ENCODE measurements at regions not wholly inside any gene's neighbourhood (a gene's known extent, or its start where the extent isn't known, plus 50 kb on each side); places are given as distances from the start of the nearest gene placed in this dataset.
A peak's percentile ranks its signal among the peaks of the same experiment; 100 is the strongest.

- no peak overlapping the region for H3K4me3 ChIP-seq (ENCODE audit: low read depth, low read length)
- DNase-seq (ENCODE audit: low read depth), result no peak
- no peak for TF ChIP-seq CTCF (conservative IDR thresholded peaks at IDR 0.05; ENCODE audit: low read depth, low read length)
Measured at GRCh38 chr7:24469118-24469517, 104.1 kb upstream of the PALS2 start.

- TF ChIP-seq CTCF (conservative IDR thresholded peaks at IDR 0.05; ENCODE audit: low read depth, low read length), result no peak
- no peak for DNase-seq (ENCODE audit: low read depth)
Measured at GRCh38 chr7:24472093-24472492, 101.2 kb upstream of the PALS2 start.

GRCh38 chr7:24475166-24475961 lies 97.9 kb upstream of the PALS2 start:
- no peak for TF ChIP-seq CTCF (conservative IDR thresholded peaks at IDR 0.05; ENCODE audit: low read depth, low read length)
- H3K4me3 ChIP-seq (ENCODE audit: low read depth, low read length), result no peak overlapping the region
- no peak for DNase-seq (ENCODE audit: low read depth)

More at GRCh38 chr7:24472093-24472492, 101.2 kb upstream of the PALS2 start:
- H3K4me3 ChIP-seq (ENCODE audit: low read depth, low read length), result no peak overlapping the region

GRCh38 chr7:24476227-24476626 lies 97.0 kb upstream of the PALS2 start:
- no peak for TF ChIP-seq CTCF (conservative IDR thresholded peaks at IDR 0.05; ENCODE audit: low read depth, low read length)
- no peak for DNase-seq (ENCODE audit: low read depth)
- no peak overlapping the region for H3K4me3 ChIP-seq (ENCODE audit: low read depth, low read length)

GRCh38 chr7:24477398-24478136 lies 95.7 kb upstream of the PALS2 start:
- no peak for TF ChIP-seq CTCF (conservative IDR thresholded peaks at IDR 0.05; ENCODE audit: low read depth, low read length)
- H3K4me3 ChIP-seq (ENCODE audit: low read depth, low read length), result no peak overlapping the region
- peak; percentile 95 for DNase-seq (ENCODE audit: low read depth)

- DNase-seq (ENCODE audit: low read depth), result no peak
- H3K4me3 ChIP-seq (ENCODE audit: low read depth, low read length), result no peak overlapping the region
- TF ChIP-seq CTCF (conservative IDR thresholded peaks at IDR 0.05; ENCODE audit: low read depth, low read length), result no peak
Measured at GRCh38 chr7:24478137-24478655, 95.1 kb upstream of the PALS2 start.

Data from choroid plexus epithelial cell (primary cell).